Effector memory CD8-positive, alpha-beta T cell (primary cell): ENCODE measurements at regions not wholly inside any gene's neighbourhood (a gene's known extent, or its start where the extent isn't known, plus 50 kb on each side); places are given as distances from the start of the nearest gene placed in this dataset.

Source experiments
- ATAC-seq: fragments of 150-1000 bp; cut with Tn5 transposase; replicated peaks from 2 replicates; pipeline ENCODE4 v1.10.0; 2021; ENCODE audit warnings: mild to moderate bottlenecking, moderate library complexity
- DNase-seq, 3 experiments: peaks; one replicate each; pipeline ENCODE4 v3.0.0; 2021
- H3K27ac Mint-ChIP-seq, 2 donors: one replicate each; pipeline ENCODE4 v1.8.0; 2022; ENCODE audit warnings: mild to moderate bottlenecking in 2 of 2, mixed read lengths in 2 of 2, moderate library complexity in 2 of 2
- H3K27me3 Mint-ChIP-seq, 2 donors: one replicate each; pipeline ENCODE4 v1.8.0; 2022; ENCODE audit warnings: mixed read lengths in 2 of 2
- H3K36me3 Mint-ChIP-seq: one replicate; pipeline ENCODE4 v1.8.0; 2022; ENCODE audit warnings: mild to moderate bottlenecking, moderate library complexity, mixed read lengths; ENCODE audit not compliant: insufficient read depth
- H3K4me1 Mint-ChIP-seq, 2 donors: one replicate each; pipeline ENCODE4 v1.8.0; 2022; ENCODE audit warnings: low read depth in 2 of 2, mixed read lengths in 2 of 2
- H3K4me3 Mint-ChIP-seq, 2 donors: one replicate each; pipeline ENCODE4 v1.8.0; 2022; ENCODE audit warnings: mild to moderate bottlenecking in 2 of 2, mixed read lengths in 2 of 2, moderate library complexity in 2 of 2
- H3K9me3 Mint-ChIP-seq, 2 donors: one replicate each; pipeline ENCODE4 v1.8.0; 2022; ENCODE audit warnings: mixed read lengths in 2 of 2

- ATAC-seq: no peak
- H3K4me1 Mint-ChIP-seq: no peaks in the 10 kb centered on the region
- H3K27ac Mint-ChIP-seq: no peak overlapping the region
- H3K27me3 Mint-ChIP-seq: no peaks in the 10 kb centered on the region
- no peaks in the 10 kb centered on the region for H3K9me3 Mint-ChIP-seq
- no peak for DNase-seq
- no peaks in the 10 kb centered on the region for H3K36me3 Mint-ChIP-seq
- H3K4me3 Mint-ChIP-seq: no peak overlapping the region
Observed at GRCh38 chr14:94936901-94937685, 167.2 kb upstream of the GSC start.

GRCh38 chr14:94936401-94936892, 166.5 kb upstream of the GSC start:
- H3K4me1 Mint-ChIP-seq: peaks cover under 1 to 1% of the 10 kb centered on the region in 2 donors
- no peak overlapping the region for H3K4me3 Mint-ChIP-seq
- ATAC-seq (no peak), DNase-seq (no peak)
- H3K27me3 Mint-ChIP-seq: no peaks in the 10 kb centered on the region
- no peak overlapping the region for H3K27ac Mint-ChIP-seq
- no peaks in the 10 kb centered on the region for H3K36me3 Mint-ChIP-seq
- no peaks in the 10 kb centered on the region for H3K9me3 Mint-ChIP-seq

GRCh38 chr14:94935706-94936300, 165.9 kb upstream of the GSC start:
- no peak for DNase-seq
- H3K27ac Mint-ChIP-seq: no peak overlapping the region
- no peak for ATAC-seq
- no peaks in the 10 kb centered on the region for H3K36me3 Mint-ChIP-seq
- H3K27me3 Mint-ChIP-seq: no peaks in the 10 kb centered on the region
- peaks cover 4 to 7% of the 10 kb centered on the region in 2 donors for H3K4me1 Mint-ChIP-seq
- H3K9me3 Mint-ChIP-seq: no peaks in the 10 kb centered on the region
- H3K4me3 Mint-ChIP-seq: no peak overlapping the region

GRCh38 chr14:94934276-94934810, 164.4 kb upstream of the GSC start:
- Mint-ChIP-seq H3K9me3 (no peaks in the 10 kb centered on the region), H3K27me3 (no peaks in the 10 kb centered on the region), H3K4me3 (no peak overlapping the region), H3K4me1 (peaks cover 4 to 7% of the 10 kb centered on the region in 2 donors), H3K27ac (no peak overlapping the region), H3K36me3 (no peaks in the 10 kb centered on the region)
- ATAC-seq (no peak), DNase-seq (no peak)

GRCh38 chr14:94933486-94933885, 163.6 kb upstream of the GSC start:
- Mint-ChIP-seq H3K36me3 (no peaks in the 10 kb centered on the region), H3K27me3 (no peaks in the 10 kb centered on the region)
- no peak for DNase-seq

GRCh38 chr14:94932589-94932988, 162.7 kb upstream of the GSC start:
- ATAC-seq: no peak
- Mint-ChIP-seq H3K9me3 (no peaks in the 10 kb centered on the region), H3K27me3 (no peaks in the 10 kb centered on the region), H3K4me1 (peaks cover 4 to 7% of the 10 kb centered on the region in 2 donors), H3K36me3 (no peaks in the 10 kb centered on the region), H3K4me3 (no peak overlapping the region), H3K27ac (no peak overlapping the region)
- no peak for DNase-seq

More at GRCh38 chr14:94933486-94933885, 163.6 kb upstream of the GSC start:
- no peaks in the 10 kb centered on the region for H3K9me3 Mint-ChIP-seq
- no peak overlapping the region for H3K4me3 Mint-ChIP-seq
- peaks cover 4 to 7% of the 10 kb centered on the region in 2 donors for H3K4me1 Mint-ChIP-seq
- no peak for ATAC-seq
- no peak overlapping the region for H3K27ac Mint-ChIP-seq

- Mint-ChIP-seq H3K4me1 (peaks cover 4 to 7% of the 10 kb centered on the region in 2 donors), H3K4me3 (no peak overlapping the region), H3K27me3 (peaks cover 0 to 10% of the 10 kb centered on the region in 2 donors), H3K27ac (peak overlapping the region; percentile 5 to 15), H3K9me3 (no peaks in the 10 kb centered on the region), H3K36me3 (no peaks in the 10 kb centered on the region)
- ATAC-seq (no peak), DNase-seq (no peak)
Observed at GRCh38 chr14:94930690-94931089, 160.8 kb upstream of the GSC start.

- no peak for ATAC-seq
- no peak overlapping the region for H3K4me3 Mint-ChIP-seq
- no peak overlapping the region for H3K27ac Mint-ChIP-seq
- H3K4me1 Mint-ChIP-seq: peaks cover 4 to 7% of the 10 kb centered on the region in 2 donors
- H3K36me3 Mint-ChIP-seq: no peaks in the 10 kb centered on the region
- H3K9me3 Mint-ChIP-seq: no peaks in the 10 kb centered on the region
- DNase-seq: no peak
- peaks cover 0 to 11% of the 10 kb centered on the region in 2 donors for H3K27me3 Mint-ChIP-seq
Observed at GRCh38 chr14:94929354-94929753, 159.4 kb upstream of the GSC start.

- Mint-ChIP-seq H3K27ac (no peak overlapping the region), H3K27me3 (peaks cover 7 to 11% of the 10 kb centered on the region in 2 donors), H3K9me3 (no peaks in the 10 kb centered on the region), H3K4me3 (no peak overlapping the region), H3K4me1 (peaks cover 1 to 4% of the 10 kb centered on the region in 2 donors), H3K36me3 (no peaks in the 10 kb centered on the region)
- DNase-seq: no peak
- no peak for ATAC-seq
Observed at GRCh38 chr14:94926176-94926575, 156.3 kb upstream of the GSC start.

- Mint-ChIP-seq H3K4me3 (no peak overlapping the region), H3K27me3 (peaks cover 7 to 11% of the 10 kb centered on the region in 2 donors), H3K36me3 (no peaks in the 10 kb centered on the region), H3K27ac (no peak overlapping the region), H3K4me1 (no peaks in the 10 kb centered on the region), H3K9me3 (no peaks in the 10 kb centered on the region)
- ATAC-seq: no peak
- no peak for DNase-seq
Observed at GRCh38 chr14:94925416-94926173, 155.7 kb upstream of the GSC start.

- Mint-ChIP-seq H3K27ac (no peak overlapping the region), H3K9me3 (no peaks in the 10 kb centered on the region), H3K4me1 (no peaks in the 10 kb centered on the region), H3K4me3 (no peak overlapping the region), H3K36me3 (no peaks in the 10 kb centered on the region), H3K27me3 (peaks cover 8 to 15% of the 10 kb centered on the region in 2 donors)
- ATAC-seq (no peak), DNase-seq (no peak)
Observed at GRCh38 chr14:94924189-94924588, 154.3 kb upstream of the GSC start.

GRCh38 chr14:94923786-94924185, 153.9 kb upstream of the GSC start:
- H3K27me3 Mint-ChIP-seq: peaks cover 12 to 19% of the 10 kb centered on the region in 2 donors
- no peaks in the 10 kb centered on the region for H3K9me3 Mint-ChIP-seq
- no peak overlapping the region for H3K27ac Mint-ChIP-seq
- DNase-seq (no peak), ATAC-seq (no peak)
- no peak overlapping the region for H3K4me3 Mint-ChIP-seq
- H3K4me1 Mint-ChIP-seq: no peaks in the 10 kb centered on the region
- H3K36me3 Mint-ChIP-seq: no peaks in the 10 kb centered on the region

- H3K27ac Mint-ChIP-seq: no peak overlapping the region
- no peaks in the 10 kb centered on the region for H3K36me3 Mint-ChIP-seq
- H3K9me3 Mint-ChIP-seq: no peaks in the 10 kb centered on the region
- ATAC-seq: no peak
- peaks cover 19 to 27% of the 10 kb centered on the region in 2 donors for H3K27me3 Mint-ChIP-seq
- H3K4me3 Mint-ChIP-seq: no peak overlapping the region
- H3K4me1 Mint-ChIP-seq: no peaks in the 10 kb centered on the region
- DNase-seq: no peak
Observed at GRCh38 chr14:94922595-94923239, 152.8 kb upstream of the GSC start.
